GM12873 (cell line): ENCODE measurements at regions not wholly inside any gene's neighbourhood (a gene's known extent, or its start where the extent isn't known, plus 50 kb on each side); places are given as distances from the start of the nearest gene placed in this dataset.

Source experiments
- CTCF ChIP-seq: IDR thresholded peaks from 2 replicates; pipeline ENCODE4 v1.5.1; 2012; ENCODE audit warnings: low read depth, mild to moderate bottlenecking, moderate library complexity, low read length, control low read depth; ENCODE audit not compliant: insufficient read depth; ENCODE audit errors: missing control alignments

- no peak for TF ChIP-seq CTCF
Measured at GRCh38 chr19:28500296-28500695, 712.7 kb downstream of the UQCRFS1 start.

- TF ChIP-seq CTCF: no peak
Measured at GRCh38 chr19:28498404-28498976, 714.5 kb downstream of the UQCRFS1 start.

GRCh38 chr19:28497887-28498286, 715.1 kb downstream of the UQCRFS1 start:
- no peak for TF ChIP-seq CTCF

GRCh38 chr19:28497137-28497536, 715.8 kb downstream of the UQCRFS1 start:
- no peak for TF ChIP-seq CTCF

GRCh38 chr19:28495046-28495445, 717.9 kb downstream of the UQCRFS1 start:
- TF ChIP-seq CTCF: no peak

- TF ChIP-seq CTCF: no peak
Measured at GRCh38 chr19:28494461-28494860, 718.5 kb downstream of the UQCRFS1 start.

- TF ChIP-seq CTCF: no peak
Measured at GRCh38 chr19:28493884-28494283, 719.1 kb downstream of the UQCRFS1 start.
